ENCODE measurements at regions not wholly inside any gene's neighbourhood (a gene's known extent, or its start where the extent isn't known, plus 50 kb on each side); places are given as distances from the start of the nearest gene placed in this dataset.

DNA sequence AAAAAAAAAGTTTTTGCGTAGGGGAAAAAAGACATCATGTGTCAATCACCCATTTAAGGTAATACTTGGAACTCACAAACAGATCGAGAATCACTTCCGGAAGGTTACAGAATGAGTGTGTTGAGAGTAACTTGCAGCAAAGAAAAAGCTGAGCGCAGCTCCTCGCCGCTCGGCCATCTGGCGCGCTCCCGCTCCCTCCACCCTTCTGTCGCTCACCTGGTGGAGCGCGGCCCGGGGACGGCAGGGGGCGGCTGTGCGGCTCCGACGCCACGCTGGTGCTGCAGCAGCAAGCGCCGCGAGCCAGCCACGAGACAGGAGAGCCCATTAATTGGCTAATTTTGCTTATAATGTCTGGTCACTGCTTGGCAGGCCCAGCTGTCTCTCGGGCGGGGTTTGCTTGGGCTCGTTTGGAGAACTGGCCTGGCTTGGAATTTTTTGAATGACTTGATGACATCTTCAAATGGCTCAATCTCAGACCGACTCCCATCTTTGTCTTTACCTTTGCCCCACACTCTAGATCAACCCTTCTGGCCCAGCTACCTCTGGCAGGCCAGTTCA lies 601.8 kb downstream of the CCDC171 start:
- peak; percentile 58 for DNase-seq (ENCODE audit: low read depth)

- DNase-seq (ENCODE audit: low read depth), result no peak
Measured at GRCh38 chr9:16155878-16156277, 603.0 kb downstream of the CCDC171 start.

DNA sequence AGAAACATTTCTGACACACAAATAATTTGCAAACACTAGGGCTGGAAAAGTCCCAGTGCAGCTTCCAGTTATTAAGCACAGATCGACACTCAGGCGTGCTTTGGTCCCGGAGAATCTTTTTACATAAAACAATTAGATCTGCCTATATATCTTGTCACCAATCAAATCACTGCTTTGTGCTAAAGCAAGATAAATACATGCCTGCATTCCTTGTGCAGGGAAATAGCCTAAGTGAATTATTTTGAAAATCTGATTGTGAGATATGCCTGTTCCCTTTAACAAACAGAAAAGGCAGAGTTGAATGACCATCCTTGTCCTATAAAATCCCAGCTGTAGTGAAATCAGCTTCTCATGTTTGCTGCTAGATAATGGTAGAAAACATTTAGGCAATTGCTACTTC lies 604.4 kb downstream of the CCDC171 start:
- no peak for DNase-seq (ENCODE audit: low read depth)

DNA sequence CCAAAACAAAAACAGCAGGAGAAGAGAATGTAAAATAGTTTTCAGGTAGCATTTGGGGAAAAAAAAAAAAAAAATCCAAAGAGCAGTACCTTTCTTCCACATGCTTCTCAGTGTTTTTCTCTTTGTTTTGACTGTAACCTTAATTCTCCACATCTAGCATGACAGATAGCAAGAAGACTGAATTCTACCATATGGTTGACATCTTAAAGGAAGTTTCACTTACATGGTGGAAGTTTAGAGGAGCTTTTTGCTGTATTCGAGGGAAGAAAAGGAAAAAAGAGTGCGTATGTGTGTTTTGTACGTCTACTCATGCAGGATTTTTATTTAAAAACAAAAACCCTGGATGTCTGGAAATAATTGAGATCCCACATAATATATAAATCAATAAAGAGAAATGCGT lies 604.8 kb downstream of the CCDC171 start:
- DNase-seq (ENCODE audit: low read depth), result no peak

- no peak for DNase-seq (ENCODE audit: low read depth)
Measured at GRCh38 chr9:16158093-16158492, 605.2 kb downstream of the CCDC171 start.

- no peak for DNase-seq (ENCODE audit: low read depth)
Measured at GRCh38 chr9:16161483-16161882, 608.6 kb downstream of the CCDC171 start.

DNA sequence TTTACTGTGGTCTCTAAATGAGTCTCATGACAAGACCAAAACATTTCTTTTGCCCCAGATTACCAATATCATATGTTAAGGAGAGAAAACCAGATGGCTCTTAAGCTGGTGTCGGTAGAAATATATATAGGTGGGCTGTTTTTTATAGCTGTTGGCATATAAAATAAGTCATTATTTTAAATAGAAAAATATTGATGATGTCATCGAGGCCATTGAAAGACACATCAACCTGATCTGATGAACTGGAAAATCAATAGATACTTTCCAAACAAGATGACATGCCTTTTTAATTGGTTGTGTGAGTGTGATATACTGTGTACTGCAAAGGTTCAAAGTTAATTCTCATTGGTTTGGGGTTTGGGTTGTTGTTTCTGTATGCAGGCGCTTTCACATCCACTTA lies 617.3 kb downstream of the CCDC171 start:
- no peak for DNase-seq (ENCODE audit: low read depth)

GRCh38 chr9:16171911-16172310 lies 619.1 kb downstream of the CCDC171 start:
- no peak for DNase-seq (ENCODE audit: low read depth)

- DNase-seq (ENCODE audit: low read depth), result no peak
Measured at GRCh38 chr9:16172796-16173195, 620.0 kb downstream of the CCDC171 start.

GRCh38 chr9:16174915-16175314 lies 622.1 kb downstream of the CCDC171 start:
- DNase-seq (ENCODE audit: low read depth), result no peak

GRCh38 chr9:16175461-16175860 lies 622.6 kb downstream of the CCDC171 start:
- peak; percentile 39 for DNase-seq (ENCODE audit: low read depth)

GRCh38 chr9:16178294-16178693 lies 625.5 kb downstream of the CCDC171 start:
- no peak for DNase-seq (ENCODE audit: low read depth)

DNA sequence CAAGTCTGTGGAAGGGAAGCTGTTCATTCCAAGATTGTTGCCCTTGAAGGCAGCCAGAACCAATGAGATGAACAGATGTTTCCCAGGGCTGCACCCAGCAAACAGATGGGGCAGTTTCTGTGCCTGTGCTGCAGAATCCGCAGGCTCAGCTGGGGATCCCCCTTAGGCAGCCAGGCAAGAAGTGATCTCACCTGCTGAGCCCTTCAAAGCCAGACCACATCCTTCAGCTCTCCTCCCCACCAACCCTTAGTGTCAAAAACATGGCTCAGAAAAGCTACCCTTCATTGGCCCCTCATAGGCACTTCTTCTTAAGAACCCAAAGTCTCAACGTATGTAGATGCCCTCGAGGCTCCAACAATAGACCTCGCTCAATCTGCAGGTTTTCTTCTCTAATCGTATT lies 626.7 kb downstream of the CCDC171 start:
- no peak for DNase-seq (ENCODE audit: low read depth)

DNA sequence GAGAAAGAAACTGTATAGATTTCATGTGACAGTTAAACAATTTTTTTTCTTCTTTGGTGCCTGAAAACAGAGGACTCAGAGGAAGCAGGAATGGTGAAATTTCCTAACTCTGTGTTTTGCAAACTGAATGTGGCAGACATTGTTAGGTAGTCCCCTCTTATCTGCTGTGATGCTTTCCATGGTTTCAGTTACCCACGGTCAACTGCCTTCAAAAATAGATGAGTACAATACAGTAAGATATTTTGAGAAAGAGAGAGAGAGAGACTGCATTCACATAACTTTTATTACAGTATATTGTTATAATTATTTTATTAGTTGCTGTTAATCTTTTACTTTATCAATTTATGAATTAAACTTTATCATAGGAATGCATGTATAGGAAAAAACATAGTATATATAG lies 627.2 kb downstream of the CCDC171 start:
- DNase-seq (ENCODE audit: low read depth), result no peak

DNA sequence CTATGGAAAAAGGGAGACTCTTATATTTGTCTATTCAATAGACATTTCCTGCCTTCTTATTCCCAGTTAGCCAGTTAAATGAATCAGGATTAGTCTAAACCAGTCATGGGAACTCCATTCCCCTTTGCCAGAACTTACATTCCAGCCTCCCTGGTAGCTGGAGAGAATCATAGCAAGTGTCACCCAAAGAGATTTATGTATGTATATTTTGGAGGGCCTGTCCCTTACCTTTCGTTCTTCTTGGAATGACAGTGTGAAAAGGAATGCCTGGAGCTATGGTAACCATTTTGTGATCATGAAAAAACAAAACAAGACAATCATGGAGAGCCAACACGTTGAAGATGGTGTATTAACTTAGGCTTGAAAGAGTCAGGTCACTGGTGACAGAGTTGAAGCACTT lies 627.7 kb downstream of the CCDC171 start:
- peak; percentile 90 for DNase-seq (ENCODE audit: low read depth)

- DNase-seq (ENCODE audit: low read depth), result no peak
Measured at GRCh38 chr9:16181539-16181938, 628.7 kb downstream of the CCDC171 start.

DNA sequence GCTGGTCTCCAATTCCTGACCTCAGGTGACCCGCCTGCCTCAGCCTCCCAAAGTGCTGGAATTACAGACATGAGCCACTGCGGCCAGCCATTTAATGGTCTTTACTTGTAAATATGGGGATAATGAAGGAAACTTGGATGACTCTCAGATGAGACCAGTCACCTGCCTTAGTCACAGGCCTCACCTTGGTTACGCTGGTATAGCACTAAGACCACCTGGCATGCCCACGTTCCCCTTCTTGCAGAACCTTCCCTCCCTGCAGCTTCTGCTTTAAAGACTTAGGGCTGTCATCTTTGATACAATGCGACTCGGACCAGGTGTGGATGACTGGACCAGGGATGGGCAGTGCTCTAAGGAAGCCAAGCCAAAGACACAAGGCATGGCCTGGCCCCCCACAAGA lies 629.9 kb downstream of the CCDC171 start:
- no peak for DNase-seq (ENCODE audit: low read depth)

DNA sequence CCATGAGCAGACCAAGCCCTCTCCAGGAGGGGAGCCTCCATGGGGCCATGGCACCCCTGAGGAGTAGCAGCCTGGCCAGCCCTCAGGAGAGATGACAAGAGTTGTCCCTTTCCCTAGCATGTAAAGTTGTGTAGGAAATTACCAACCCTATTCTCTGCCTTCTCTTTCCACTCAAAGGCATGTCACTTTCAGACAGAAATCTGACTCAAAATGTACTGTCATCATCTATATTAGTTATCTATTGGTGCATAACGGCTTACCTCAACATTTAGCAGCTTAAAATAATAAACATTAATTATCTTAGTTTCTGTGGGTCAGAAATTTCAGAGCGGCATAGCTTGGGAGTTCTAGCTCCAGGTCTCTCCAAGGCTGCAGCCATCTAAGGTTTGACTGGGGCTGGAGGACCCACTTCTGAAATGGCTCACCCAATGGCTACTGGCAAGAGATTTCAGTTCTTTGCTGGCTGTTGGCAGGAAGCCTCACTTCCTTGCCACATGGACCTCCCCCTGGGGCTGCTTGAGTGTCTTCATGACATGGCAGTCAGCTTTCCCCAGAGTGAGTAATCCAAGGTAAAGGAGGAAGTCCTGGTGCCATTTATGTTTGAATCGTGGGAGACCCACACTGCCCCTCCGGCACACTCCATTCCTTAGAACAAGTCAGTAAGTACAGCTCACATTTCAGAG lies 632.3 kb downstream of the CCDC171 start:
- DNase-seq (ENCODE audit: low read depth), result peak; percentile 86

DNA sequence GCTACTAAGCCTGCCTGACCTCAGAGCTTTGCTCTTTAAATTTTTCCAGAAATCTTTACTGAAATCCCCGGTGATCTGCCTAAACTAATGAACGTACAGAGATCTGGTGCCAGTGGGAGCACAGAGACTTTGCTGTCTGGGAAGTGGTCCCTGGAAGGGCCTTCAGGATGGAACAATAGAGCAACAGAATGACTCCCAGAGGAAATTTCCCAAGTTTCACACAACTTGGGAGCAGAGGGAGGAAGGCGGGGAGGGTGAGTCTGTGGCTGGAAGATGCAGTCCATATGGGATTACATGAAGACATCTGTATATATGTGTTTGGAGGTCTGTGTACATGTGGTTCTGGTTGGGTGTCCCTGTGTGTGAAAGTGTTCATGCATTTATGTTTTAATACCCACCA lies 638.3 kb downstream of the CCDC171 start:
- DNase-seq (ENCODE audit: low read depth), result no peak

DNA sequence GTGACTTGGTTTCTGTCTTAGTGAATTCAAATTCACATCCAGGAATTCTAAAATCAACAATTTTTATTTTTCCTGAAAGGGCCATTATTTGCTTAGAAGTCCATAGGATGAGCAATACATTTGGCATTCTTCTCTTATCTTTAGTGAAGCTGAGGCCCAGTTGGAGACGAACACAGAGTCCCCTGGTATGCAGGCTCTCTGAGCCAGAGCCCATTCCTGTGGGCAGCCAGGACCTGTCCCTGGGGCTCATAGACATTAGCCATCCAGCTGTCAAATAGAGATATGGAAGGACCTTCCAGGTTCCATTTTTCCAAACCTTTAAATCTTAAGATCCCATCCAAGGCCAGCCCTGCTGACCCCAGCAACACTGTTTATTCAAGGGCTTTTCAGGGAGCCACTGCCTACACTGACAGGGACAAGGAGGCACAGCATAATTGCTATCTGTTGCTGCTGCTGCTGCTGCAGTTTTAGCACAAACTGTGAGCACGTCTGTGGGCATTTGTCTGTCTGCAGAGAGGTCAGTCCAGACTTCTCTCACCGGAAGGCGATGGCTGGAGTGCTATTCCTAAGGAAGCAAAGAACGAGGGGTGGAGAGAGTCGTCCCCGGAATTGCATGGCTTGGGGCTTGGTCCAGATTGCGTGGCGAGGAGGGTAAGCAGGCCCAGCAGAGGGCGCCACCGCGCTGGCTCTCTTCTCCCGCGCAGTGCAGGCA lies 639.0 kb downstream of the CCDC171 start:
- peak; percentile 88 for DNase-seq (ENCODE audit: low read depth)

DNA sequence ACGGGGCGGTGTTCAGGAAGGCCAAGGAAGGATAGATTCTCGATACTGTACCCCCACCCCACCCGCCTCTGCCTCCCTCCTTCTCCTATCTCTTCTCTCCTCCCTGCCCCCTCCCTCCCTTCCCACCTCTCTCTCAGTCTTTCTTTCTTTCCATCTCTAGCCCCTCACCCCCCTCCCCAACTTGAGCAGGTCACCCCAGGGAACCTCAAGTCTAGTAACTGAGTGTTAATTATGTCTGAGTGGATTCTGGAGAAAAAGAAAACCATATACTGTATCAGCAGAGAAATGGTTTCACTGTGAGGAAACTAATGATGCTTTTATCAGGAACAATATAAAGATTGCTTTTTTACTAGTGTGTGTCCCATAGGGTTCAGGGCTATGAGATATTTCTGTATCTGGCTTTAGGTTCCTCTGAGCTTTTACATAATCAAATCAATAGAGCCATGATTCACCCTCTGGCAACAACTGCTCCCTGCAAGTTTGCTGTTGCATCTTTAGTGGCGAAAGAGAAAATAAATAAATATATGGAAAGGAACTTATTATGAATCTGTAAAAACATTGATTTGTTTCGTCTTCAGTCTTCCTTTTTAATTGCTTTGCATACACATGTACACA lies 639.7 kb downstream of the CCDC171 start:
- DNase-seq (ENCODE audit: low read depth), result no peak

GRCh38 chr9:16193066-16193465 lies 640.2 kb downstream of the CCDC171 start:
- DNase-seq (ENCODE audit: low read depth), result no peak

DNA sequence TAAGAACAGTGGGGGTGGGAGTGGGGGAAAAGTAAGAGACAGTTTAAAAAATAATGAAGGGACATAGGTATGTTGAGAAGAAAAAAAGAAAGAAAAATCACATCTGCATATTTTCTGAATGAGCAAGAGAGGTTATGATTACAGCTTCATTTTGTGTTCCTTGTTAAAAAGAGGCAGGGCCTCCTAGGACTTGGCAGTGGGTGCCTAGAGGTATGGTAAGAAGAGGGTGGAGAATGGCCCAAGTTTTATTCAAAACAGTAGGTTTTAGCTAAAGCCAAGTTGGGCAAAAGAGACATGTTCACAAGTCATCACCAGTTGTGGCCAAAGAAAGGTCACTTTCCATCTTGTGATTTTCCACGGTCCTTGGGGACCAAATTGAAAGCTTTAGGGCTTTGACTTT lies 643.4 kb downstream of the CCDC171 start:
- no peak for DNase-seq (ENCODE audit: low read depth)
